ENCODE measurements at regions not wholly inside any gene's neighbourhood (a gene's known extent, or its start where the extent isn't known, plus 50 kb on each side); places are given as distances from the start of the nearest gene placed in this dataset.

- TF ChIP-seq CTCF (IDR thresholded peaks at IDR 0.05) (no peak), ZFX (IDR thresholded peaks at IDR 0.05; ENCODE audit: borderline replicate concordance) (no peak)
Measured at GRCh38 chr9:22265038-22265437, 181.6 kb upstream of the DMRTA1 start.

Data from 22Rv1 (cell line).